ENCODE measurements at regions not wholly inside any gene's neighbourhood (a gene's known extent, or its start where the extent isn't known, plus 50 kb on each side); places are given as distances from the start of the nearest gene placed in this dataset.

GRCh38 chr5:54746777-54747398 is 229.3 kb downstream of the SNX18 start:
- TF ChIP-seq, protein P1, sequence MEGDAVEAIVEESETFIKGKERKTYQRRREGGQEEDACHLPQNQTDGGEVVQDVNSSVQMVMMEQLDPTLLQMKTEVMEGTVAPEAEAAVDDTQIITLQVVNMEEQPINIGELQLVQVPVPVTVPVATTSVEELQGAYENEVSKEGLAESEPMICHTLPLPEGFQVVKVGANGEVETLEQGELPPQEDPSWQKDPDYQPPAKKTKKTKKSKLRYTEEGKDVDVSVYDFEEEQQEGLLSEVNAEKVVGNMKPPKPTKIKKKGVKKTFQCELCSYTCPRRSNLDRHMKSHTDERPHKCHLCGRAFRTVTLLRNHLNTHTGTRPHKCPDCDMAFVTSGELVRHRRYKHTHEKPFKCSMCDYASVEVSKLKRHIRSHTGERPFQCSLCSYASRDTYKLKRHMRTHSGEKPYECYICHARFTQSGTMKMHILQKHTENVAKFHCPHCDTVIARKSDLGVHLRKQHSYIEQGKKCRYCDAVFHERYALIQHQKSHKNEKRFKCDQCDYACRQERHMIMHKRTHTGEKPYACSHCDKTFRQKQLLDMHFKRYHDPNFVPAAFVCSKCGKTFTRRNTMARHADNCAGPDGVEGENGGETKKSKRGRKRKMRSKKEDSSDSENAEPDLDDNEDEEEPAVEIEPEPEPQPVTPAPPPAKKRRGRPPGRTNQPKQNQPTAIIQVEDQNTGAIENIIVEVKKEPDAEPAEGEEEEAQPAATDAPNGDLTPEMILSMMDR (conservative IDR thresholded peaks at IDR 0.05), result no peak
- no peak for TF ChIP-seq EZH2 (IDR thresholded peaks at IDR 0.05; ENCODE audit: low read depth)

Data from PC-9 (cell line).